Left renal pelvis (tissue), 4 donors: ENCODE measurements at regions not wholly inside any gene's neighbourhood (a gene's known extent, or its start where the extent isn't known, plus 50 kb on each side); places are given as distances from the start of the nearest gene placed in this dataset.
"Not testable (repeated sequence)": the region's sequence is repeated elsewhere in the genome, so short reads cannot be mapped to it uniquely, and the experiment has no call there.

Experiments
- DNase-seq, 4 donors: peaks; one replicate each; pipeline ENCODE4 v3.0.0-alpha.2; 2013; ENCODE audit warnings: low read depth in 4 of 4, low spot score in 3 of 4

DNA sequence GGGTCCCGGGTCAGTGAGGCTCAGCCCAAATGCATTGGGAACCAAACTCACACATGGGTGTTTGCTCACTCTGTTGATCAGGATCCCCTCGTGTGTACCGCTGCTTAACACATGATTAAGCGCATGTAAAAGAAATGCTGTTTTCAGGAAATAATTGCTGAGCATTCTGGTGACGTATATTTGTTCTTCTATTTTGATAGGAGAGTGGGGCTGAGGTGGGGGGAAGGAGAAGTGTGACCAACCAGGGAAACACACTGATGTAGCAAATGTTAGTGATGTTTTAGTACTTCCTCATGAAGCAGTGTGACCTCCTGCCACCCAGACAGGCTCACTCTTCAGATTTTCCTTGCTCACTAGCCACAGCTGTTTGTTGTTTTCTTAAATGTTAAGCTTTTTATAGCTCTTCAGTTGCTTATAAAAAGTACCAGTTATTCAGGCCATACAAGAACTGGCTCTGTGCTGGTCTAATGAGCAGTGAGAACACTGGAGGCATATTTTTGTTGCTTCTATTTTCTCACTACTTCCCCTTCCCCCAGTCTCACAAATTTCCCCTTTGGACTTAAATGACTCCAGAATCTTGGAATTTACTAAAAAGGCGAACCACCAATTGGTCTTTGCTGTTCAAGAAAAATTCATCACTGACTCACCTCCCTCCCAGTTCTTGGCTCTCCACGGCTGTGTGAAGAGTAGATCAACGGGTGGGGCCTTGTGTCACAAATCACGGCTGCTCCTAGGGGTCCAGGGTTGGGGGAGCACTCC is 79.2 kb upstream of the BACH2 start:
- DNase-seq, result peak in 1 of 4 donors; percentile 53

DNA sequence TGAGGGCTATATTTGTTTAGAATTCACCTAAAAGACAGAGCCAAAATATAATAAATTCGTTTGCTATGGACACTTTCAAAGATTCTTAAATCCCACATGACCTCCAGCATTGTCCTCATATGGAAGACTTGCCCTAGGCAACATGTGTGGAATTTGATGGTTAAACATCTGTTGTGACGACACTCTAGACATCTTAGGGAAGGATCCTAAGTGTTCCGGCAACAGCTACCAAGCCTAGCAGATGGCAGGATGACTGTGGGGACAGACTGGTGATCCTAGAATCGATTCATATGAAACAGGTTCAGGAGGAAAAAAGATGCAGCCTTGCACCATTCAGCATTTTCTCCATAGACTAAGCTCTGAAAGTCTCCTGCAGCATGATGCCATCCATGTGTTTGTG is 77.6 kb upstream of the BACH2 start:
- no peak for DNase-seq

DNA sequence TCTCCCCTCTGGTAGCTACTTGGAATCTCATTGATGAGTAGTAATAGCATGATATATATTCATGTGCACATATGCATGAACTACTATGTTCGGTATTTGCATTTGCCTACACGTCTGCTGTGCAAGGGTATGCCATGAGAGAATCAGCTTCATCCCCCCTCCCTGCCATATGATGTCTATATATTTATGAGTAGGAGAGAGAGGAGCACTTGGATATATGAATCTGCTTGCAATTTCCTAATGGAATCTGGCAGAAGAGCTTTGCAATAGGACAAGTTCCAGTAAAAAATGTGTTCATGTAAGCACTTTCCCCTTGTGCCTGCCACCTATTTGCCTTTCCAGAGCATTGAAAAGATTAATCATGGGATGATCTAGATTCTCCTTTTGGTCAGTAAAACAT is 76.2 kb upstream of the BACH2 start:
- DNase-seq, result no peak

DNA sequence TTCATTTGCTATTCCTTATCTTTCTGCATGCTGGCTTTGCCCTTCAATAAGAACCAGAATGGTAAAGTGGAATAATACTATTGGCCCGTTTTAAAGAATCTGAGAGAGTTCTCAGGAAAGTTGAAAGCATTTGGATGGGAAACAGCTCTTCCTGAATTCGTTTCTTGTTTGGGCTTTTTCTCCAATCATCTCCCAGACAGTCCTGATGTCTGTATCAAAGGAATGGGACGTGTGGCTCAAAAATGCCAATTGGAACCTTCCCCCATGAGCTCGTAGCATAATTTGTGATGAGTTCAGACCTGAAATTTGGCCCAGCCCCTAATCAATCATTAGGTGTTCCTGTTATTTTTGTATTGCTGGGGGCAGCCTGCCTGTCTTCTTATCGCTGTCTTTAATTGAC is 75.8 kb upstream of the BACH2 start:
- DNase-seq, result no peak

DNA sequence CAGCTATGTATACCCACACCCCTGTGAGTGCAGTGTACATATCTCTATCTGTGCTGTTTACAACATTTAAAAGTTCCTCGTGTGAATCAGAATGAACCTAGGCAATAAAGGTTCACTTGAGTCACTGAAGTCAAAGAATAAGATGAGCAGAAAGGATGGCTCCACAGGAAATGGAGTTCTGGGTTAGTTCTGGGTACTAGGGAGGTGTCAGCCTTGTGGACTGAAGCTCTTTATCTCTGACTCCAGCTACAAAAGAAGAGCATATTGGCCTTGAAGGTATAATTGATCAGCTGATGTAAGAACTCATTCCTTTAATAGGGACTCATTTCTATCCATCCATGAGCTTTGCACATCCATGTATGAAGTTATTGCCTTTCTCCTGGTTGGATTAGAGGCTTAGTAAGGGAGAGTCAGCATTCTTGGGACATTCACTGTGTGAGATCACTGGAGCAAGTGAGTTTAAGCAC is 73.9 kb upstream of the BACH2 start:
- DNase-seq, result no peak

DNA sequence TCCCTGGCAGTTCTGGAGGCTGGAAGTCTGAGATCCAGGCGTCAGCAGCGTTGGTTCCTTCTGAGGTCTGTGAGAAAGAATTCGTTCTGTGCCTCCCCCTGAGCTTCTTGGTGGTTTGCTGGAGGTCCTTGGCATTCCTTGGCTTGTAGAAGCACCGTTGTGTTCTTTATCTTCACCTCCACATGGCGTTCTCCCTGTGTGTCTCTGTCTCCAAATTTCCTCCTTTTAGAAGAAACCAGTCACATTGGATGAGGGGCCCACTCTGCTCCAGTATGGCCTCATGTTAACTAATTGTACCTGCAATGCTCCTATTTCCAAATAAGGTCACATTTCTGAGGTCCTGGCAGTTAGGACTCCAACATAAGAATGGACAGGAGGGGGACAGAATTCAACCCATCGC is 73.0 kb upstream of the BACH2 start:
- DNase-seq, result no peak

DNA sequence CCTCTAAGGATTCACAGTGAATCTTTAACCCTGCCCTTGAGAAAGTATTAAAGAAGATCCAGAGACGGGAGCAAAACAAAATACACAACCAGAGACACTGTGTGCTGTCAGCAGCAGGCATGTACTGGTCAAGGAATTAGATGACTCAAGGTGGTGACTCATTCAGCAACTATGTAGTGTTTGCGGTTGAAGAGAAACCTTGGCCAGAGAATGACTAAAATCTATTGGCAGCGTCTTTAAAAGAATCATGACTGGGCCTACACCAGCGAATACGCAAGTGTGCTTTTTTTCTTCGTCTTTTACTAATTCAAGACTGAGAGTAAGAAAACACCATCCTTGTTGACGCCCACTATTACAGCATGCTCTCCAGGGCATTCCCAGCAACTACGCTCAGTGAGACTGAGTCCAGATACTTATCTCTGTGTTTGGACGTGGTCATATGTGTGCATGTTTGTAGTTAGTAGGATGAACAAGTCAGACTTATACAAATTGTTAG is 72.4 kb upstream of the BACH2 start:
- peak in 1 of 4 donors; percentile 36 for DNase-seq

DNA sequence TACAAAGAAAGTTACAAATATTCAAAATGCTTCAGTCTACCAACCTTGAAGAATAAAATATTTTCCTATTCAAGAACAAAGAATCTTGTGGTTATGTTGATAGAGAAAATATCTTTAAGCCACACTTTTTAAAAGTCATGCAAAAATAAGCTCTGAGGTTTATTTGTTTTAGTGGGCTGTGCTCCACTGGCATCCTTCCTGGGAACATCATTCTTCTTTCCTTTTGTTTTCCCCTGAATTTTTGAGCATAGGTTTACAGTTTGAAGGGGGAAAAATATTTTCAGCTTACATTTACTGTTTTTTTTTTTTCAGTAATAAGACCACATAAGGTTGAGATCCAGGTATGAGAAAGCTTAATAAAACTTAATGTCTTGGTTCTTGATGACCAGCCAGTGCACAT is 72.0 kb upstream of the BACH2 start:
- no peak for DNase-seq

DNA sequence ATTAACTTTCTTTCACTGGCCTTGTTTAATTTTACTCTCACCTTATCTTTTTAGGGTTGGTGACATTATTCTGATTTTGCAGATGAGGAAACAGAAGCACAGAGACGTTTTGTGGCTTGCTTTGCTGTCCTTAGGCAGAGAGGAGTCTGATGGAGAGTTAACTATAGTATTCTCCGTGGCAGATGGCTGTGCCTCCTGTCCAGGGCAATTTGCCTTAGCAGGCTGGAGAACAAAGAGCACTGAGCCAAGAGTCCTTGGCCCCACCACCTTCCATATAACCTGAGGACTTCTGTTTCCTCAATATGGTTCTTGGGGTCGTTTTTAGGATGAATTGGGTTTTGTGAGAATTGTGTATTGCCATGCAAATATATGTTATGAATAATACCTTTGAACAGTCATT is 71.4 kb upstream of the BACH2 start:
- no peak for DNase-seq

DNA sequence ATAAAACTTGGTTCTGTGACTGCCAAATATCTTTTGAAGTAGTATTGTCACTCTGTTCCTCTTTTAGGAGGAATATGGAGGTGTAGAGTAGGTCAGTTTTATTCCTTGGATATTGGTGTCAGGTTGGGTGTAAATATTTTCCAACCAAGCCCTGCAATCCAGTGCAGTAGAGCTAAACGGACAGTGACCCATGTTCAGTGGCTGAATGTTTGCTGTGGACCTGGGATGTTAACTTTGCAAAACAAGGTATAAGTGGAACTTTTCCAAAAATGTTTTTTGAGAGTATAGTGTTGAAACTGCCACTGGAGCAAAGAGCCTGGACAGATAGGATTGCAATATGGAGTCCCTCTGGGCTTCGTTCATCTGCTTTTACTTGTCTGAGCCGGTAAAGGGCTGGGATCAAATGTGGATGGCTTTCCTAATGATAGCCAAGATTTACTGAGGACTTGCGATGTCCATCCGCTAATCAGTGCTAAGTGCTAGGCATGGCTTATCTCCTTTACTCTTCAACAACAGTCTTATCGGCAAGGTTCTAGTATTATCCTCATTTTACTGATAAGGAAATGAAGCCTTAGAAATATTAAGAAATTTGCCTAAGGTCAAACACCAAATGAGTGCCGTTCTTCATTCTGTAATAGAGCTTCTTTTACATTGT is 69.0 kb upstream of the BACH2 start:
- DNase-seq, result no peak

DNA sequence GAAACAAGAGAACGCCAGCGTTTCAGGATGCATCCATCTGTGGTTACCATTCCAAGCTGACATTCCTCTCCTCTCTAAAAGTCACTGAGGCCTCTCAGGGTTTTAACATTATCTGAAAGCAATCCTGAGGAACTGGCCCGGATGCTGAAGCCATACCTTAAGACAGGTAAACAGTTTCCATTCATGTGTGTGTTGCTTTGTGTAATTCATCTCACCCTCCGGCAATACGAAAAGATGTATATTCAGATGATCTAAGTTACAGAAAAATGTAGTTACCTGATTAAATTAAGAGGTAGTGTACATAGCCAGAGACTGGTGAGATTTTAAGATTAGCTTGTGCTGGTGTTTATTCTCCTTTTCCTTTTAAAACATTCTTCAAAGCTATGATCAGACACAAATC is 68.4 kb upstream of the BACH2 start:
- DNase-seq, result no peak

DNA sequence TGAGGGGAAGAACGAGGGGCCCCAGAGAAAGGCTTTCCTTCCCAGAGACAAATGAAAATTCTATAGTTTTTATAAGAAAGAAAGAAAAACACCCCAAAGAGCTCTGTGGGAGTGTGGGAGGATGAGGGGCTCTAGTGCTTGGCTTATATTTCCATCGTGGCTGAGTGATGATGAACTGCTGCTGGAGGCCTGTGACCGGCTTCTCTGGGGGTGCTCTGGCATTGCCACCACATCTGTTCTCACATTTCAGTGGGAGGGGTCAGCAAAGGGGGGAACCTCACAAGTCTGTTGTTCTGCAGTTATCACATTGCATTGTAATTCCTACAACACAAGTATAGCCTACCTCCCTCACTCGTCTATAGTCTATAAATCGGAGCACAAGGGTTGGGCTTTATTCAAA is 67.6 kb upstream of the BACH2 start:
- DNase-seq, result no peak

DNA sequence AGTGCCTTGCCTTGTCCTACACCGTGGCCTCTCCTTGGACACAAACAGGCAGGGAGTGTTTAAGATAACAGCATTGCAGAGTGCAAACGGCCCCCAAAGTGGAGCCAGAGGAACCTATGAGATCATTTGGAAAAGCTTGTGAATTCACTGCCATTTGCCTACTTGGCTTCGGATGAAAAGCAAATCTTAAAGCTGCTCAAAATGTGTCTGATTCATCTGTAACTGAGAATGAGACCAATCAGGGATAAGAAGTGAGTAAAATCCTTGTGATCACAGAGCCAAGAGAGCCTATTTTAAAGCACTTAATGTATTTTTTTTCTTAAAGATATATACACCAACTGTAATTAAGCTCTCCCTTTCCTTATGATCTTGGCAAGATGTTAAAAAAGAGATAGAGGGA is 65.7 kb upstream of the BACH2 start:
- DNase-seq, result no peak

DNA sequence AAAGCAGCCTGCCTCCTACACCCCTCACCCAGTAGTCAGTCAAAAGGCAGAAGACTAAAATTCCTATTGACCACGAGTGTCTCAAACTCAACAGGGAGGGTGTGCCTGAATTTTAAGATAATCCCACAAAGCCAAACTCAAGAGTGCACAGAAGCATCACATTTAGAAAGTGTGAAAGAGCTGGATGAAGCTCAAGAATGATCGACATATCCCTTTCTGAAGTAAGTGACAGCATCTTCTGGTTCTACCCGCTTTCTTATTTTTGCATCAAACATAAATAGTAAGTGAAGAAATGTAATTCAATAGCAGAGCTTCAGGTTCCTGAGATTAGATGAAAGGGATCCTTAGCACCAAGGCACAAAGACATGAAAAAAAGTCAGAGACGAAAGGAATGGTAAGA is 64.5 kb upstream of the BACH2 start:
- no peak for DNase-seq

DNA sequence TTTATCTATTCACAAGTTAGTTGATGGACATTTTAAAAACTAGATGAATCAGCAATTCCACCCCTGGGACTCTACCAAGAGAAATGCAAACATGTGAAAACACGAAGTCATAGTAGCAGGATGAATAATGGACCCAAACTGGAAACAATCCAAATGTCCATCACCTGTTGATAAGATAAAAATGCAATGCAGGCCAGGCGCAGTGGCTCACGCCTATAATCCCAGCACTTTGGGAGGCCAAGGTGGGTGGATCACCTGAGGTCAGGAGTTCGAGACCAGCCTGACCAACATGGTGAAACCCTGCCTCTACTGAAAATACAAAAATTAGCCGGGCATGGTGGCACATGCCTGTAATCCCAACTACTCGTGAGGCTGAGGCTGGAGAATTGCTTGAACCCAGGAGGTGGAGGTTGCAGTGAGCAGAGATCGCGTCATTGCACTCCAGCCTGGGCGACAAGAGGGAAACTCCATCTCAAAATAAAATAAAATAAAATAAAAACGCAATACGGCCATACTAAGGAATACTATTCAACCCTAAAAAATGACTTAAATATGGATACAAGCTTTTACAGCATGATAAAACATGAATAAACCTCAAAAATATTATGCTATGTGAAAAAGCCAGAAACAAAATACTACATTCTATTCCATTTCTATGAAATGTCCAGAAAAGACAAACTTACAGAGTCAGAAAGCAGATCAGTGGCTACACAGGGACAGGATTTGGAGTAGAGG is 61.6 kb upstream of the BACH2 start:
- DNase-seq, result not testable (repeated sequence)

DNA sequence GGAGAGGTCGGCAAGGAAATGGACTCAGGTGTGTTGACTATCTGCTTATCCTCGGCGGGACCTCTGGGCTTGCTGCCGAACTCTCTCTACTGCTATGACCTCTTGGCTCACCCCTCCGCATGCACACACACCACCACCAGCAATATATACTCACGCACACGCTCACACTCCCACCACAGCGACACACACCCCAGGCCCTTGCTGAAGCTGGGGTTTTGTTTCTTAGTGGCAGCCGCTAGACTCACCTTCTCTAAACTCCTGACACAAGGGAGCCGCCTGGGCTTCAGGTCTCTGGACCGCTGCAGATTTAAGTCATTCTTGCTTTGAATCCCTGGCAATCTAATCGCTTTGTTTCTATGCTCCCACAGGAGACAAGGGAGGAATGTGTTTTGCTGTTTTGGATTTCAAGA is 59.4 kb upstream of the BACH2 start:
- DNase-seq, result no peak

DNA sequence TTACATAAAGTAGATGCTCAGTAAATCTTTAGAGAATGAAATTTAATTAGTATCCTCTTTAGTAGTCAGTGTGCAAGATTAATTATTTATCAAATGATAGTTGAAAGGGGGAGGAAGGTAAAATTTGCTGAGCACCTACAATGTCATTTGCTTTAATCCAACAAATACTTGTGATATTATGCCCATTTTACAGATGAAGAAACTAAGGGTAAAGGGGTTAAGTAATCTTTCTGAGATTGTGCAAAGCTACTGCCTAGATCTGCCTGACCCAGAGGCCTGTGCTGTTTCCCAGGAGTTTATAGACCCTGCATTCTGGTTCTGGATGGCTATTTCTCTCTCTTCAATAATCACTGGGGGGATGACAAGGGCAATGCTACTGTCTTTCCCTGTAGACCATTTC is 58.3 kb upstream of the BACH2 start:
- no peak for DNase-seq

DNA sequence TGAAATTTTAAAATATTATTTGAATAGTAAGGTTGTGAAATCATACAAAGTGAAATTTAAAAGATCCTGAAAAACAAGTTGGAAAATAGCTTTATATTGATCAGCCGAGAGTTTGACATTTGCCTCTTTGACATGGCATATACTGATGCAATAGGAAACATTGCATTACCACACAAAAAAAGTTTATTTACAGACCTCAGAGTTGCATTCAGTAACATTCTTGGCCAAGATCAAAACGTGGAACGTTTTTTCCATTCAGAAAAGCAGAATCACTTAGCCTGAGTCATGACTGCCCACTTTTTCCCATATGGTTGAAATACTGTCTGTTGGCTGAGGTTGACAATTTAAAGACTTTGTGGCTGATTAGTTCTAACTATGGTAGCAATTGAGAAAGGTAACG is 55.1 kb upstream of the BACH2 start:
- no peak for DNase-seq

DNA sequence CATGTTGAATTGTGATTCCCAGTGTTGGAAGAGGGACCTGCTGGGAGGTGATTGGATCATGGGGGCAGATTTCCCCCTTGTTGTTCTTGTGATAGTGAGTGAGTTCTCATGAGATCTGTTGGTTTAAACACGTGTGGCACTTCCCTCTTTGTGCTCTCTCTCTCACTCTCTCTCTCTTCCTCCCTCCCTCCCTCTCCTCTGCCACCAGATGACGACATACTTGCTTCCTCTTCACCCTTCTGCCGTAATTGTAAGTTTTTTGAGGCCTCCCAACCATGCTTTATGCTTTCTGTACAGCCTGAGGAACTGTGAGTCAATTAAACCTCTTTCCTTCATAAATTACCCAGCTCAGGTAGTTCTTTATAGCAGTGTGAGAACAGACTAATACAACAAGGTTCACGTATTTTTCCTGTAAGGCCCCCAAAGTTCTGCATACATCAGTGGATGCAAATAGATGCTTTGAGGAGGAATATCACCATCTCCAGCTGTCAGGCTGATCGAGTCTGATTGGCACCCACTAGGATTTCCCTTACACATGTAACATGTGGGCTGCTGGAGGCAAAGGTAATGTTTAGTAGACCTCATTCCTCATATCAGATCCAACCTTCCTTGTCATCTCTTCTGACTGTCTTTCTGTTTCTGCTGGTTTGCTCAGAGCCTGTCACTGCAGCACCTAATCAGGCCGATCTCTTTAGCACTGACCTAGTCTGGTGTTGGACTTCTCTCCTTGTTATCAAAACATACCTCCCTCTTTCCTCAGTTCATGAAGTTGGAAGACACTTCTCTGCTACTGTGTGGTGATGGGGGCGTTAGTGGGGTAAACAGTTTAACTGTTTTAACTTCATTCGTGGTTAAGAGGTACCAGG is 54.3 kb upstream of the BACH2 start:
- DNase-seq, result no peak

DNA sequence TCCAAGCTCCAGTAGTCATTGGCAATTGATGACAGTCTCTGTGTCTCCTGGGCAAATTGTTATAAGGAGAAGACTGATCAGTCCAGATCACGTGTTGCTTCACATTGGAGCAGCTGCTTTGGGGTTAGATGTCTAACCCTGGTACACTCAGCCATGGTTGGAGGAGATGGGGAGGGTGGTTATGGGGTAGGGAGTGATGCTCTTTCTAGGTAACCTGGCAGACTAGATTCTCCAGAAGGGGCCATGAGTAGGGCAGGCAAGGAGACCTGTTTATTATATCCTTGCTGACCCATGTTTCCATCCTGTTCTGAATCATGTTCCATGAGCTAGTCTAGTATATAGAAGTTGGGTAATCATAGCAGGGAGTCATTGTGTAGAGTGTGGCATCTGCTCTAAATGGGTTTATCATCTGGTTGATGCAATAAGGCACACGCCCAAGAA is 50.8 kb upstream of the BACH2 start:
- DNase-seq, result no peak

DNA sequence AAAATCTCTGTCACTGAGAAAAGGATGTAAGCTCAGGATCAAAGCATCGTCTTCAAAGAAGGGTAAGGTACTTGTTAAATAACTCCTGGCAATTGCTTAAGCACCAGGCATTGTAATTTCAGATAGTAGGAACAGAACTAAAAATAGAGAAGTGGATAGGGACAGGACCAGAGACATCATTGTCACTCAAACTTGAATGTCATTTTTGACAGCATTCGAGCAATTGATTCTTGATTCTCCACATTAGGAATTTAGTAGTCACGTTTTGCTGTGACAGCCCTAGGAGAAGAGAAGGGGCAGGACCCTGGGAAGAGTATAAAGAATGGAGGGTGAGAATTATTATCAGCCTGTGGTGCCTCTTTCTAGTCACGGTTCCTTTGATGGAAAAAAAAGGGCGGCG is 50.1 kb upstream of the BACH2 start:
- DNase-seq, result no peak
